ENCODE measurements at regions not wholly inside any gene's neighbourhood (a gene's known extent, or its start where the extent isn't known, plus 50 kb on each side); places are given as distances from the start of the nearest gene placed in this dataset.

GRCh38 chr14:53545217-53545616 is 392.1 kb upstream of the DDHD1 start:
- no peak for TF ChIP-seq CTCF (IDR thresholded peaks at IDR 0.05)
- no peak for TF ChIP-seq POLR2A (IDR thresholded peaks at IDR 0.05)

Measured in thyroid gland (tissue), 4 donors.